Neural progenitor cell (in vitro differentiated cells): ENCODE measurements at regions not wholly inside any gene's neighbourhood (a gene's known extent, or its start where the extent isn't known, plus 50 kb on each side); places are given as distances from the start of the nearest gene placed in this dataset.

Experiments
- DNase-seq: peaks from one replicate; pipeline ENCODE4 v3.0.0-alpha.2; 2016; ENCODE audit warnings: low spot score
- H2AFZ ChIP-seq: fragments of 200-600 bp; sonication (generic); replicated peaks from 2 replicates; pipeline ENCODE4 v1.6.1; 2016; ENCODE audit warnings: antibody characterized with exemption
- H3F3A ChIP-seq: fragments of 200-600 bp; sonication (generic); 2 replicates; pipeline ENCODE4 v1.6.1; 2016; ENCODE audit warnings: antibody characterized with exemption, low read depth
- H3K27ac ChIP-seq: fragments of 200-600 bp; sonication (generic); 2 replicates; pipeline ENCODE4 v1.5.1; 2016; ENCODE audit warnings: mild to moderate bottlenecking
- H3K27me3 ChIP-seq: fragments of 200-600 bp; sonication (generic); 2 replicates; pipeline ENCODE4 v1.6.1; 2016; ENCODE audit warnings: mild to moderate bottlenecking, moderate library complexity
- H3K36me3 ChIP-seq: fragments of 200-600 bp; sonication (generic); 2 replicates; pipeline ENCODE4 v1.5.1; 2016
- H3K4me1 ChIP-seq: fragments of 200-600 bp; sonication (generic); 2 replicates; pipeline ENCODE4 v1.6.1; 2016; ENCODE audit warnings: mixed run types
- H3K4me2 ChIP-seq: fragments of 200-600 bp; sonication (generic); 2 replicates; pipeline ENCODE4 v1.6.1; 2016
- H3K4me3 ChIP-seq: fragments of 200-600 bp; sonication (generic); 2 replicates; pipeline ENCODE4 v1.5.1; 2016
- H3K79me2 ChIP-seq: fragments of 200-600 bp; sonication (generic); 2 replicates; pipeline ENCODE4 v1.6.1; 2016; ENCODE audit warnings: low read depth
- H3K9ac ChIP-seq: fragments of 200-600 bp; sonication (generic); 2 replicates; pipeline ENCODE4 v1.6.1; 2016
- H3K9me3 ChIP-seq: fragments of 200-600 bp; sonication (generic); 2 replicates; pipeline ENCODE4 v1.5.1; 2016; ENCODE audit warnings: low read depth
- H4K20me1 ChIP-seq: fragments of 200-600 bp; sonication (generic); 2 replicates; pipeline ENCODE4 v1.6.1; 2016; ENCODE audit warnings: low read depth
- H3K27ac Mint-ChIP-seq: 3 replicates; pipeline ENCODE4 v1.8.0; 2021; ENCODE audit warnings: mixed read lengths
- H3K27me3 Mint-ChIP-seq: 2 replicates; pipeline ENCODE4 v1.8.0; 2022; ENCODE audit warnings: low read depth, mild to moderate bottlenecking, inconsistent platforms, moderate library complexity, mixed read lengths; ENCODE audit not compliant: insufficient read depth
- H3K36me3 Mint-ChIP-seq: 3 replicates; pipeline ENCODE4 v1.8.0; 2021; ENCODE audit warnings: mixed read lengths
- H3K4me1 Mint-ChIP-seq: 3 replicates; pipeline ENCODE4 v1.8.0; 2021; ENCODE audit warnings: mixed read lengths
- H3K4me3 Mint-ChIP-seq: 3 replicates; pipeline ENCODE4 v1.8.0; 2021; ENCODE audit warnings: mild to moderate bottlenecking, moderate library complexity, mixed read lengths
- H3K9me3 Mint-ChIP-seq: 3 replicates; pipeline ENCODE4 v1.8.0; 2020; ENCODE audit warnings: mixed read lengths
- EZH2 ChIP-seq: fragments of 200-600 bp; sonication (generic); IDR thresholded peaks from 2 replicates; pipeline ENCODE4 v1.6.1; 2017; ENCODE audit warnings: antibody characterized with exemption, mild to moderate bottlenecking, moderate library complexity
- EZH2phosphoT487 ChIP-seq: fragments of 200-600 bp; sonication (generic); IDR thresholded peaks from 2 replicates; pipeline ENCODE4 v1.6.1; 2017; ENCODE audit warnings: antibody characterized with exemption
- TF ChIP-seq, protein P1 (sequence below): fragments of 200-600 bp; sonication (generic); IDR thresholded peaks from 2 replicates; pipeline ENCODE4 v1.5.1; 2017; ENCODE audit warnings: antibody characterized with exemption, mild to moderate bottlenecking

DNA sequence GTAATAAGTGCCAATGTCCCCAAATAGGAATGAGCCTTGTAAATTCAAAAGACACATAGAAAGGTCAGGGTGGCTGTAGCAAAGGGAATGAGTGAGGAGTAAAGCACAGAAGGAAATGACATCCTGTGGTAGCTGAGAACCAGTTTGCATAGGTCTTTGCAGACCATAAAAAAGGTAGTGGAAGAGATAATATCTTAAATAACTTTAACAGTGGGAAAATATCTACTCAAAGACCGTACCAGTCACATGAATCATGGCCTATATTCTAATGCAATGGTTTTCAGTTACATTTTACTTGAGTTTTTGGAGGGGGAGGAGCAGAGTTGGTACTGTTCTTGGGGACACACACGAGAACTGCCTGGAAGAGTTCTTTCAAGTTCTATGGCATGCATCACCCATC is 297.3 kb upstream of the ADAMTS9 start:
- Histone ChIP-seq H3K27me3 (no peaks in the 10 kb centered on the region), H3K27ac (no peak overlapping the region), H2AFZ (no peak overlapping the region), H4K20me1 (no peaks in the 10 kb centered on the region), H3K9me3 (no peaks in the 10 kb centered on the region), H3K4me2 (no peak overlapping the region), H3K4me3 (no peak overlapping the region), H3K36me3 (no peaks in the 10 kb centered on the region), H3K9ac (no peak overlapping the region), H3F3A (no peaks in the 10 kb centered on the region), H3K79me2 (no peaks in the 10 kb centered on the region), H3K4me1 (peaks cover 7% of the 10 kb centered on the region)
- Mint-ChIP-seq H3K9me3 (no peaks in the 10 kb centered on the region), H3K4me1 (peaks cover 14% of the 10 kb centered on the region), H3K36me3 (no peaks in the 10 kb centered on the region), H3K27me3 (no peaks in the 10 kb centered on the region), H3K27ac (no peak overlapping the region), H3K4me3 (no peak overlapping the region)
- no peak for DNase-seq
- no peak for TF ChIP-seq EZH2phosphoT487
- TF ChIP-seq EZH2: no peak
- TF ChIP-seq, protein P1, sequence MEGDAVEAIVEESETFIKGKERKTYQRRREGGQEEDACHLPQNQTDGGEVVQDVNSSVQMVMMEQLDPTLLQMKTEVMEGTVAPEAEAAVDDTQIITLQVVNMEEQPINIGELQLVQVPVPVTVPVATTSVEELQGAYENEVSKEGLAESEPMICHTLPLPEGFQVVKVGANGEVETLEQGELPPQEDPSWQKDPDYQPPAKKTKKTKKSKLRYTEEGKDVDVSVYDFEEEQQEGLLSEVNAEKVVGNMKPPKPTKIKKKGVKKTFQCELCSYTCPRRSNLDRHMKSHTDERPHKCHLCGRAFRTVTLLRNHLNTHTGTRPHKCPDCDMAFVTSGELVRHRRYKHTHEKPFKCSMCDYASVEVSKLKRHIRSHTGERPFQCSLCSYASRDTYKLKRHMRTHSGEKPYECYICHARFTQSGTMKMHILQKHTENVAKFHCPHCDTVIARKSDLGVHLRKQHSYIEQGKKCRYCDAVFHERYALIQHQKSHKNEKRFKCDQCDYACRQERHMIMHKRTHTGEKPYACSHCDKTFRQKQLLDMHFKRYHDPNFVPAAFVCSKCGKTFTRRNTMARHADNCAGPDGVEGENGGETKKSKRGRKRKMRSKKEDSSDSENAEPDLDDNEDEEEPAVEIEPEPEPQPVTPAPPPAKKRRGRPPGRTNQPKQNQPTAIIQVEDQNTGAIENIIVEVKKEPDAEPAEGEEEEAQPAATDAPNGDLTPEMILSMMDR: no peak

DNA sequence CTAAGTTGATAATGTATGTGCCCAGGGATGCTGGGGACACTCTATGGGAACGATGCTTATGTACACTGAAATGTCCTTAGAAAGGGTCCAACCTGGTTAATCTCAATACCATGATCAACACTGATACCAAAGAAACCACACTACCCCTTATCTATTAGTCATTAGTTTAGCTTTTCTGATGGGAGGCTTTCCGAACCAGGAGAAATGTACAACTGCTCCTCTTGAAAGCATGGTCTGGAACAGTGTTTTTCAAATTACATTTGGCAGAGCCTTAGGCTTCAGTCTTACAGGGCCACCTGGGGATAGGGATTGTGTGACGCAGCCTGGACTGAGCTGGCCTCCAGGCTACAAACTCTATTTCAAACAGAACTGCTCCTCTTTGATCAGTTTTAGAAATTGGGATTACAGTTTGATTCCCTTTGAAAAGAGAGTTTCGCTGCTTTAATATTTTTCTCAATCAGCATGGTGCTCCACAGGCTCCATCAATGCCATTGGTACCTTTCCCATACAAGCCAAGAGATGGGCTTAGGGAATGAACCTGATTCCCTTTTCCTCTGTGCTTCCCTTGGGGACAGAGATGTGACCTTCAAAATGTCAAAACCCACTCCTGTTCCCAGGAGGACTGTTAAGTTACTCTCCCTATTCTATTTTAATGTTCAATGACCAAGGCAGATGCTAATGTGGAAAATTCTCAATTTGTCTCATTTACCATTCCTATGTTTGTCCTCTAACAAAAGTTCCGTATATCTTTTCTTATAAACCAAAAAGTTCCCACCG is 296.0 kb upstream of the ADAMTS9 start:
- Histone ChIP-seq H3K4me3 (no peak overlapping the region), H3K27me3 (no peaks in the 10 kb centered on the region), H3K79me2 (no peaks in the 10 kb centered on the region), H3K36me3 (no peaks in the 10 kb centered on the region), H3K9me3 (no peaks in the 10 kb centered on the region), H3K4me1 (peaks cover 7% of the 10 kb centered on the region), H3F3A (no peaks in the 10 kb centered on the region), H4K20me1 (no peaks in the 10 kb centered on the region), H2AFZ (no peak overlapping the region), H3K4me2 (peak overlapping the region; percentile 0), H3K9ac (no peak overlapping the region), H3K27ac (no peak overlapping the region)
- peak; percentile 25 for DNase-seq
- Mint-ChIP-seq H3K36me3 (no peaks in the 10 kb centered on the region), H3K4me3 (no peak overlapping the region), H3K4me1 (peaks cover 14% of the 10 kb centered on the region), H3K27ac (no peak overlapping the region), H3K27me3 (no peaks in the 10 kb centered on the region), H3K9me3 (no peaks in the 10 kb centered on the region)
- TF ChIP-seq, protein P1: no peak
- TF ChIP-seq EZH2phosphoT487: no peak
- no peak for TF ChIP-seq EZH2

DNA sequence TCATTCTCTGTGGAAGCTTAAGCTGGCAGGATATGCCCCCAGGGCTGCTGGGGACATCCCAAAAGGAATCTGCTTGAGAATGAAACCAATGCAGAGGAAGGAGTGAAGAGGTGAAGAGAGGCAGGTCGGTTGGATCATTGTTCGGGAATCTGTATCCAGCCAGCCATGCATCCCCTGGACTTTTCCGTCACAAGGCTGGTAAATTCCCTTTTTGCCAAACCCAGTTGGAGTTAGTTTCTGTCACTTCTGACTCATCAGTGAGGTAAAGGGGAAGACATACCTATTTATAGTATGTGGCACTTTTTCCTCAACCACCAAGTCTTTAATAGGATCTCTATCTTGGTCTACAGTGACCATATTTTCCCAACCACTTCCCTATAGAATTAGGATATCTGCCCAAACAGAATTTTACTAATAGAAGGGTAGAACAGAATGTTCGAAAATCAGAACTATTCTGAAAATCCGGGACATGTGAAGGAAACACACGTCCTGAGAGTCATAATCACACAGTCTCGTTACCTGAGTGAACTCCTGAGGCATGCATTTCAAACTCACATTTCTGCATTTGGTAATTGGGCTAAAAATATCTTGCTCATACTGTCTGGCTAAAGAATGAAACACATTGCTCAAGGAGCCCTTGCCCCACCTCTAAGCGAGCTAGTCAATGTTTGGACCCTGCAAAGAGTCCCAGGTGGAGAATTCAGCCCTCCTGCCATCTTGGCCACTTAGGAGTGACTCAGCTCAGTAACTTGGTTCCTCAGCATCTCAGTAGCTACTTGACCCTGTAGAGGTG is 289.7 kb upstream of the ADAMTS9 start:
- Histone ChIP-seq H3K4me3 (no peak overlapping the region), H3K27me3 (no peaks in the 10 kb centered on the region), H2AFZ (peak overlapping the region; percentile 5), H3K9me3 (no peaks in the 10 kb centered on the region), H3K79me2 (no peaks in the 10 kb centered on the region), H3K9ac (no peak overlapping the region), H3K36me3 (no peaks in the 10 kb centered on the region), H3K4me1 (peaks cover 6% of the 10 kb centered on the region), H4K20me1 (no peaks in the 10 kb centered on the region), H3K4me2 (no peak overlapping the region), H3K27ac (no peak overlapping the region), H3F3A (no peaks in the 10 kb centered on the region)
- Mint-ChIP-seq H3K4me3 (no peak overlapping the region), H3K4me1 (peaks cover 6% of the 10 kb centered on the region), H3K36me3 (no peaks in the 10 kb centered on the region), H3K9me3 (no peaks in the 10 kb centered on the region), H3K27ac (no peak overlapping the region), H3K27me3 (no peaks in the 10 kb centered on the region)
- TF ChIP-seq, protein P1: no peak
- no peak for TF ChIP-seq EZH2
- TF ChIP-seq EZH2phosphoT487: no peak
- no peak for DNase-seq
